NCI-H1417 treated with DMSO at 0.1 percent for 48 hours (cell line): ENCODE measurements at regions not wholly inside any gene's neighbourhood (a gene's known extent, or its start where the extent isn't known, plus 50 kb on each side); places are given as distances from the start of the nearest gene placed in this dataset.

ENCODE experiments used
- DNase-seq: peaks from one replicate; lab custom pipeline; 2025; lab: John Stamatoyannopoulos, UW

GRCh38 chr2:8285081-8285480, 396.8 kb upstream of the ID2 start:
- DNase-seq, result no peak

GRCh38 chr2:8285898-8286297, 396.0 kb upstream of the ID2 start:
- DNase-seq, result no peak

- no peak for DNase-seq
These were observed 393.6 kb upstream of the ID2 start for GRCh38 chr2:8288206-8288605.

GRCh38 chr2:8289111-8289510, 392.7 kb upstream of the ID2 start:
- no peak for DNase-seq

- no peak for DNase-seq
These were observed 391.0 kb upstream of the ID2 start for GRCh38 chr2:8290771-8291352.

- DNase-seq, result no peak
These were observed 385.6 kb upstream of the ID2 start for GRCh38 chr2:8296306-8296705.

GRCh38 chr2:8297376-8298231, 384.3 kb upstream of the ID2 start:
- DNase-seq, result no peak

GRCh38 chr2:8298783-8299182, 383.1 kb upstream of the ID2 start:
- no peak for DNase-seq

GRCh38 chr2:8300216-8300615, 381.6 kb upstream of the ID2 start:
- no peak for DNase-seq

GRCh38 chr2:8300905-8301304, 381.0 kb upstream of the ID2 start:
- no peak for DNase-seq

GRCh38 chr2:8303322-8303832, 378.5 kb upstream of the ID2 start:
- DNase-seq, result no peak

GRCh38 chr2:8304821-8305766, 376.8 kb upstream of the ID2 start:
- DNase-seq, result no peak

- no peak for DNase-seq
These were observed 375.1 kb upstream of the ID2 start for GRCh38 chr2:8306530-8307351.

GRCh38 chr2:8307606-8308180, 374.2 kb upstream of the ID2 start:
- DNase-seq, result no peak

GRCh38 chr2:8309131-8309530, 372.7 kb upstream of the ID2 start:
- DNase-seq, result no peak

GRCh38 chr2:8310557-8311455, 371.1 kb upstream of the ID2 start:
- DNase-seq, result no peak

GRCh38 chr2:8312221-8312620, 369.6 kb upstream of the ID2 start:
- no peak for DNase-seq

GRCh38 chr2:8312861-8313830, 368.7 kb upstream of the ID2 start:
- no peak for DNase-seq

- no peak for DNase-seq
These were observed 367.8 kb upstream of the ID2 start for GRCh38 chr2:8314063-8314462.
